ENCODE measurements at regions not wholly inside any gene's neighbourhood (a gene's known extent, or its start where the extent isn't known, plus 50 kb on each side); places are given as distances from the start of the nearest gene placed in this dataset.

DNA sequence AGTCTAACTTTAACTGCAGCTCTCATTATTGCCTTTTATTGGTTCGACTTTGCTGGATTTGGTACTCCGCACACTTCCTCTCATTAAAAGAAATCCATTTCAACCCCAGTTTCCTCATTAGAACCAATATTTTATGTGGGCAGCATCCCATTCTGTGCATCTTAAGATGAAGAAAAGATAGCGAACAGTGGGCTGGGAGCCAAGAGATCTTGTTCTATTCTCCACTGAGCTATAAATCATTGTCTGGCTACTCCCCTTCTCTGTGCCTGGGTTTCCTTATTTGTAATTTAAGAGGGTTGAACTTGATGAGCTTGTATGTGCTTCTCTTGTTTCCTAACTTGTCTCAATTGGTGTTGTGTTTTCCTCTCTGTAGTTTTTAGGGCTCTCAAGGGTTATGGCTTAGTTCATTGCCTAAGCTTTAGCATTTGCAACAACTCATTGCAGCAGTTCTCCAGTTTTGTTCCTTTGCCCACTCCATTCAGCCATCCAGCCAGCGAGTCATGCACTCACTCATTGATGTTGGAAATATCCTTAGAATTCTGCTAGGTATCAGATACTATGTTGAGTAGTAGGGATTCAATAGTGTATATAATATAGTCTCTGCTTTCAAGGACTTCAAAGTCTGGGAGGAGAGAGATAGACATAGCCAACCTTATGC lies 273.3 kb upstream of the TNC start:
- no peak for TF ChIP-seq CTCF (conservative IDR thresholded peaks at IDR 0.05 in 1 of 2, IDR thresholded peaks at IDR 0.05 in 1 of 2; ENCODE audit: extremely low read depth in 1 of 2, insufficient read depth in 1 of 2, low read depth in 1 of 2, low read length in 2 of 2)
- TF ChIP-seq EZH2 (IDR thresholded peaks at IDR 0.05; ENCODE audit: borderline replicate concordance, low read length): no peak

Measured in mammary epithelial cell (primary cell).